SK-N-SH treated with all-trans-retinoic acid at 6 μM for 48 hours (cell line): ENCODE measurements at regions not wholly inside any gene's neighbourhood (a gene's known extent, or its start where the extent isn't known, plus 50 kb on each side); places are given as distances from the start of the nearest gene placed in this dataset.

Experiments
- ATAC-seq: fragments of 200-7000 bp; cut with Tn5 transposase; 3 replicates; pipeline ENCODE4 v1.9.1; 2020; ENCODE audit warnings: mild to moderate bottlenecking, moderate library complexity
- ARNTL ChIP-seq: fragments of 450-650 bp; formaldehyde crosslinking; IDR thresholded peaks from 2 replicates; pipeline ENCODE4 v1.5.0; 2020; ENCODE audit warnings: low read depth, mild to moderate bottlenecking, moderate library complexity, borderline replicate concordance
- BACH2 ChIP-seq: fragments of 250-450 bp; sonication (Bioruptor Pico); IDR thresholded peaks from 2 replicates; pipeline ENCODE4 v1.9.0; 2021; ENCODE audit warnings: mild to moderate bottlenecking, borderline replicate concordance
- CSDC2 ChIP-seq: fragments of 250-450 bp; sonication (Bioruptor Pico); IDR thresholded peaks from 2 replicates; pipeline ENCODE4 v1.5.0; 2020; ENCODE audit warnings: mild to moderate bottlenecking, moderate library complexity
- ESRRG ChIP-seq: fragments of 250-450 bp; sonication (Bioruptor Pico); IDR thresholded peaks from 2 replicates; pipeline ENCODE4 v1.6.1; 2021; ENCODE audit warnings: mild to moderate bottlenecking
- GLIS3 ChIP-seq: fragments of 250-450 bp; sonication (Bioruptor Pico); IDR thresholded peaks from 2 replicates; pipeline ENCODE4 v1.5.0; 2020; ENCODE audit warnings: mild to moderate bottlenecking, moderate library complexity
- ISL1 ChIP-seq: fragments of 250-450 bp; sonication (Bioruptor Pico); IDR thresholded peaks from 2 replicates; pipeline ENCODE4 v2.1.2; 2022; ENCODE audit warnings: mild to moderate bottlenecking, moderate library complexity
- PPARA ChIP-seq: fragments of 250-450 bp; sonication (Bioruptor Pico); IDR thresholded peaks from 2 replicates; pipeline ENCODE4 v1.5.0; 2020; ENCODE audit warnings: mild to moderate bottlenecking, borderline replicate concordance
- RARB ChIP-seq: fragments of 250-450 bp; sonication (Bioruptor Pico); IDR thresholded peaks from 2 replicates; pipeline ENCODE4 v1.8.0; 2021; ENCODE audit warnings: mild to moderate bottlenecking, moderate library complexity
- SNAI2 ChIP-seq: fragments of 250-450 bp; sonication (Bioruptor Pico); IDR thresholded peaks from 2 replicates; pipeline ENCODE4 v1.5.0; 2020; ENCODE audit warnings: mild to moderate bottlenecking, moderate library complexity
- TCF4 ChIP-seq: fragments of 250-450 bp; sonication (Bioruptor Pico); IDR thresholded peaks from 2 replicates; pipeline ENCODE4 v1.8.0; 2021; ENCODE audit warnings: mild to moderate bottlenecking, moderate library complexity, borderline replicate concordance
- TOX ChIP-seq: fragments of 250-450 bp; sonication (Bioruptor Pico); IDR thresholded peaks from 2 replicates; pipeline ENCODE4 v1.8.0; 2021; ENCODE audit warnings: mild to moderate bottlenecking, moderate library complexity, borderline replicate concordance
- ZC3H10 ChIP-seq: fragments of 250-450 bp; sonication (Bioruptor Pico); IDR thresholded peaks from 2 replicates; pipeline ENCODE4 v1.5.1; 2021; ENCODE audit warnings: mild to moderate bottlenecking, moderate library complexity
- ZFP3 ChIP-seq: fragments of 250-450 bp; sonication (Bioruptor Pico); IDR thresholded peaks from 2 replicates; pipeline ENCODE4 v1.5.0; 2020; ENCODE audit warnings: mild to moderate bottlenecking, moderate library complexity
- ZFP30 ChIP-seq: fragments of 450-650 bp; formaldehyde crosslinking; IDR thresholded peaks from 2 replicates; pipeline ENCODE4 v1.5.0; 2022; ENCODE audit warnings: mild to moderate bottlenecking, moderate library complexity
- ZNF565 ChIP-seq: fragments of 450-650 bp; formaldehyde crosslinking; conservative IDR thresholded peaks from 2 replicates; pipeline ENCODE4 v1.5.0; 2020; ENCODE audit warnings: low read depth, mild to moderate bottlenecking, moderate library complexity
- ZNF8 ChIP-seq: fragments of 450-650 bp; formaldehyde crosslinking; IDR thresholded peaks from 2 replicates; pipeline ENCODE4 v1.5.0; 2020; ENCODE audit warnings: mild to moderate bottlenecking, moderate library complexity
- TF ChIP-seq, protein P1 (sequence below): fragments of 250-450 bp; sonication (Bioruptor Pico); IDR thresholded peaks from 2 replicates; pipeline ENCODE4 v1.8.0; 2021; ENCODE audit warnings: low read depth, mild to moderate bottlenecking, moderate library complexity, borderline replicate concordance
- TF ChIP-seq, protein P2 (sequence below): fragments of 250-450 bp; sonication (Bioruptor Pico); IDR thresholded peaks from 2 replicates; pipeline ENCODE4 v1.8.0; 2020; ENCODE audit warnings: mild to moderate bottlenecking, moderate library complexity, borderline replicate concordance
- TF ChIP-seq, protein P3 (sequence below): fragments of 250-450 bp; sonication (Bioruptor Pico); IDR thresholded peaks from 2 replicates; pipeline ENCODE4 v1.5.0; 2020; ENCODE audit warnings: mild to moderate bottlenecking, moderate library complexity
- TF ChIP-seq, protein P4 (sequence below): fragments of 250-450 bp; sonication (Bioruptor Pico); IDR thresholded peaks from 2 replicates; pipeline ENCODE4 v1.5.1; 2020; ENCODE audit warnings: low read depth, mild to moderate bottlenecking, moderate library complexity
- TF ChIP-seq, protein P5 (sequence below): fragments of 250-450 bp; sonication (Bioruptor Pico); IDR thresholded peaks from 2 replicates; pipeline ENCODE4 v1.5.1; 2021; ENCODE audit warnings: mild to moderate bottlenecking, moderate library complexity

DNA sequence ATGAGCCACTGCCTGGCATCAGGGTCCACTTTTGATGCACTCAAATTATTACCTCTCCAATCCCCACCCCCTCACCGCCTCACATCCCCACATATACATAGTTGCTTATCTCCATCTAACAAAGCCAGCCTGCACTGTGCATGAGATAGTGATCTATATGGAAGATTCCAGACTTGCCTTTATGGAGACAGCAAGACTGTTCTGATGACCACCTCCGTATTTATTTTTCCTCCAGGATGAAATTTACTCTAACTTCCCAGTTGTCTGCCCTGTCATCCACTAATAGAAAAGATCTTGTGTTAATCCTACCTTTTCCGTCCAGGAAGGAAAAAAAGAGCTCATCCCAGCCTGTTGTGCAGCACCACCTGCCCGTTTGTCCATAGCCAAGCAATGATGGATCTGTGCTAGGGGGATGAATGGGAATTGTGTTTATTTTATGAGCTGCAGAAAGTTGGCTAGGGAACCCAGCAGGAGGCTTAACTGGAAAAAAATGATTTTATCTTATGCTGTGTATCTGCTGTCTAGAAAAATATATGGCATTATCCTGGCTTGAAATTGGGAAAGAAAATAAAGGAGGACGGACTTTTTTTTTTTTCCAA is 114.5 kb downstream of the CD47 start:
- no peak for ATAC-seq
- TF ChIP-seq GLIS3: no peak
- TF ChIP-seq, all 23 proteins: peak for 0

DNA sequence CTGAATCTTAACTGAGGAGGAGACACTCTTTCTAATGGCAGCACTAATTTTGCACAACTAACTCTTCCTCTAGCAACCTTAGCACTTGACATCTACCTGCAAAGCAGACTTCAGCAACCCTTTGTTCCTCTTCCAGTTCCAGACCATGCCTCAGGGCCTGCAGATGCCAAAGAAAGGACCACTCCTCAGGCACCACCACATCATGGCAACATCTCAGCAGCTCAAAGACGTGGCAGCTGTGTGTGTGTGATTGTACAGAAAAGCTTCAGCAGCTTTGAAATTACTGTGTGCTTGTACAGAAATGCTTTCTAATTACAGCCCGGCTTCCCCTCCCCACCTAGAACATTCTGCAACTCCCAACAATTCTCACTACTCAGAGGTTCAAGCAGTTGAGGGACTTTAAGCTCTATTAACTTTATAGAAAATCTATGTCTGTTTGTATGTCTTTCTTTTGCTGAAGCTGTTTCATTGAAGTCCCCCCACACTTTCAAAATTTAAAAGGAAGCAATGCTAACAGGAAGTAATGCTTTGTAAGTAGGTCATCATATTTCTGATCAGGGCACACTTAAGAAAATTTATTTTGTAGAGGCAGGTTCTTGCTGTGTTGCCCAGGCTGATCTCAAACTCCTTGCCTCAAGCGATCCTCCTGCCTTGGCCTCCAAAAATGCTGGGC is 115.2 kb downstream of the CD47 start:
- TF ChIP-seq BACH2 (no peak), SNAI2 (CRISPR knock-in tag) (no peak), TCF4 (CRISPR knock-in tag) (no peak), ZC3H10 (CRISPR knock-in tag) (no peak), ARNTL (CRISPR knock-in tag) (no peak), ZFP30 (CRISPR knock-in tag) (no peak)
- TF ChIP-seq, protein P1, sequence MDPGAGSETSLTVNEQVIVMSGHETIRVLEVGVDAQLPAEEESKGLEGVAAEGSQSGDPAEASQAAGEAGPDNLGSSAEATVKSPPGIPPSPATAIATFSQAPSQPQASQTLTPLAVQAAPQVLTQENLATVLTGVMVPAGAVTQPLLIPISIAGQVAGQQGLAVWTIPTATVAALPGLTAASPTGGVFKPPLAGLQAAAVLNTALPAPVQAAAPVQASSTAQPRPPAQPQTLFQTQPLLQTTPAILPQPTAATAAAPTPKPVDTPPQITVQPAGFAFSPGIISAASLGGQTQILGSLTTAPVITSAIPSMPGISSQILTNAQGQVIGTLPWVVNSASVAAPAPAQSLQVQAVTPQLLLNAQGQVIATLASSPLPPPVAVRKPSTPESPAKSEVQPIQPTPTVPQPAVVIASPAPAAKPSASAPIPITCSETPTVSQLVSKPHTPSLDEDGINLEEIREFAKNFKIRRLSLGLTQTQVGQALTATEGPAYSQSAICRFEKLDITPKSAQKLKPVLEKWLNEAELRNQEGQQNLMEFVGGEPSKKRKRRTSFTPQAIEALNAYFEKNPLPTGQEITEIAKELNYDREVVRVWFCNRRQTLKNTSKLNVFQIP (CRISPR knock-in tag): no peak
- TF ChIP-seq, protein P2, sequence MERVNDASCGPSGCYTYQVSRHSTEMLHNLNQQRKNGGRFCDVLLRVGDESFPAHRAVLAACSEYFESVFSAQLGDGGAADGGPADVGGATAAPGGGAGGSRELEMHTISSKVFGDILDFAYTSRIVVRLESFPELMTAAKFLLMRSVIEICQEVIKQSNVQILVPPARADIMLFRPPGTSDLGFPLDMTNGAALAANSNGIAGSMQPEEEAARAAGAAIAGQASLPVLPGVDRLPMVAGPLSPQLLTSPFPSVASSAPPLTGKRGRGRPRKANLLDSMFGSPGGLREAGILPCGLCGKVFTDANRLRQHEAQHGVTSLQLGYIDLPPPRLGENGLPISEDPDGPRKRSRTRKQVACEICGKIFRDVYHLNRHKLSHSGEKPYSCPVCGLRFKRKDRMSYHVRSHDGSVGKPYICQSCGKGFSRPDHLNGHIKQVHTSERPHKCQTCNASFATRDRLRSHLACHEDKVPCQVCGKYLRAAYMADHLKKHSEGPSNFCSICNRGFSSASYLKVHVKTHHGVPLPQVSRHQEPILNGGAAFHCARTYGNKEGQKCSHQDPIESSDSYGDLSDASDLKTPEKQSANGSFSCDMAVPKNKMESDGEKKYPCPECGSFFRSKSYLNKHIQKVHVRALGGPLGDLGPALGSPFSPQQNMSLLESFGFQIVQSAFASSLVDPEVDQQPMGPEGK (CRISPR knock-in tag): no peak
- TF ChIP-seq, protein P3, sequence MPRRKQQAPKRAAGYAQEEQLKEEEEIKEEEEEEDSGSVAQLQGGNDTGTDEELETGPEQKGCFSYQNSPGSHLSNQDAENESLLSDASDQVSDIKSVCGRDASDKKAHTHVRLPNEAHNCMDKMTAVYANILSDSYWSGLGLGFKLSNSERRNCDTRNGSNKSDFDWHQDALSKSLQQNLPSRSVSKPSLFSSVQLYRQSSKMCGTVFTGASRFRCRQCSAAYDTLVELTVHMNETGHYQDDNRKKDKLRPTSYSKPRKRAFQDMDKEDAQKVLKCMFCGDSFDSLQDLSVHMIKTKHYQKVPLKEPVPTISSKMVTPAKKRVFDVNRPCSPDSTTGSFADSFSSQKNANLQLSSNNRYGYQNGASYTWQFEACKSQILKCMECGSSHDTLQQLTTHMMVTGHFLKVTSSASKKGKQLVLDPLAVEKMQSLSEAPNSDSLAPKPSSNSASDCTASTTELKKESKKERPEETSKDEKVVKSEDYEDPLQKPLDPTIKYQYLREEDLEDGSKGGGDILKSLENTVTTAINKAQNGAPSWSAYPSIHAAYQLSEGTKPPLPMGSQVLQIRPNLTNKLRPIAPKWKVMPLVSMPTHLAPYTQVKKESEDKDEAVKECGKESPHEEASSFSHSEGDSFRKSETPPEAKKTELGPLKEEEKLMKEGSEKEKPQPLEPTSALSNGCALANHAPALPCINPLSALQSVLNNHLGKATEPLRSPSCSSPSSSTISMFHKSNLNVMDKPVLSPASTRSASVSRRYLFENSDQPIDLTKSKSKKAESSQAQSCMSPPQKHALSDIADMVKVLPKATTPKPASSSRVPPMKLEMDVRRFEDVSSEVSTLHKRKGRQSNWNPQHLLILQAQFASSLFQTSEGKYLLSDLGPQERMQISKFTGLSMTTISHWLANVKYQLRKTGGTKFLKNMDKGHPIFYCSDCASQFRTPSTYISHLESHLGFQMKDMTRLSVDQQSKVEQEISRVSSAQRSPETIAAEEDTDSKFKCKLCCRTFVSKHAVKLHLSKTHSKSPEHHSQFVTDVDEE (CRISPR knock-in tag): no peak
- ATAC-seq: no peak

DNA sequence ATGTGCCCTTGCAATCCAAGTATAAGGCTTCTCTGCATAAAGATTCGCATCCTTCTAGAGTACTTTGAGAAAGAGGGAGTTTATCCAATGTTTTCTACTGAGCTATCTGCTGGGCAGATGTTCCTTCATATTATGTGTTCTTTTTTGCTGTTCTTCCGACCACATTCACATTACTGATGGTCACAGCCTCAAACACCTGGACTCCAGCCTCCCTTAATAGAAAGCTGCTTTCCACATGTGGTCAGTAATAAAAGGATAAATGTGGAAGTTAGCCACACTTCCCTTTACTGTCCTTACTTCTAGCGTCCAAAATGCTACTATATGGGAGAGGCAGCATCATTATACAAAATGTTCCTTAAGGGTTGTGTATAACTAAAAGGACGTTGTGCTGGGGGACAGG is 116.9 kb downstream of the CD47 start:
- no peak for ATAC-seq
- TF ChIP-seq ZFP30 (CRISPR knock-in tag) (no peak), ISL1 (CRISPR knock-in tag) (no peak), GLIS3 (no peak), CSDC2 (CRISPR knock-in tag) (no peak), ZFP3 (CRISPR knock-in tag) (no peak), TOX (no peak), TCF4 (CRISPR knock-in tag) (no peak), RARB (CRISPR knock-in tag) (no peak), ZNF8 (no peak), ZNF565 (CRISPR knock-in tag) (no peak)
- TF ChIP-seq, protein P2 (CRISPR knock-in tag): no peak

DNA sequence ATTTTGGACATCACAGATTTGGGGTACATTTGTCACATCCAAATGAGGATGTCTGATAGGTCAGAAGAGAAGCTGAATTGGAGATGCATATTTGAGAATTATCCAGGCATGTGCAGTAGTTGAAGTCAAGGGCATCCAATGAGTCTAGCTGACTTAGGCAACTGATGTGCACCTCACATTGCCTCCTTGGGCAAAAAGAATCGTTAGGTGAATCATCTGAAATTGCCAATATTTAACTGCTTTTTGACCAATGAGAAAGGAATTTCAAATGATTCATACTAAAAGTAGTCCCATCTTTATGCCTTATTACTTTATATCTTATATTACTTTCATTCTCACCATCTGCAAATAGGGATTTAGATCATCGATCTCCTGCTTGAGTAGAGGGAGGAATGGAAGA is 117.7 kb downstream of the CD47 start:
- TF ChIP-seq TCF4 (CRISPR knock-in tag) (no peak), ZFP30 (CRISPR knock-in tag) (no peak), ZFP3 (CRISPR knock-in tag) (no peak), SNAI2 (CRISPR knock-in tag) (no peak), ESRRG (CRISPR knock-in tag) (no peak), BACH2 (no peak), PPARA (no peak), ZNF8 (no peak)
- TF ChIP-seq, protein P4, sequence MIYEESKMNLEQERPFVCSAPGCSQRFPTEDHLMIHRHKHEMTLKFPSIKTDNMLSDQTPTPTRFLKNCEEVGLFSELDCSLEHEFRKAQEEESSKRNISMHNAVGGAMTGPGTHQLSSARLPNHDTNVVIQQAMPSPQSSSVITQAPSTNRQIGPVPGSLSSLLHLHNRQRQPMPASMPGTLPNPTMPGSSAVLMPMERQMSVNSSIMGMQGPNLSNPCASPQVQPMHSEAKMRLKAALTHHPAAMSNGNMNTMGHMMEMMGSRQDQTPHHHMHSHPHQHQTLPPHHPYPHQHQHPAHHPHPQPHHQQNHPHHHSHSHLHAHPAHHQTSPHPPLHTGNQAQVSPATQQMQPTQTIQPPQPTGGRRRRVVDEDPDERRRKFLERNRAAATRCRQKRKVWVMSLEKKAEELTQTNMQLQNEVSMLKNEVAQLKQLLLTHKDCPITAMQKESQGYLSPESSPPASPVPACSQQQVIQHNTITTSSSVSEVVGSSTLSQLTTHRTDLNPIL: no peak
- TF ChIP-seq, protein P5, sequence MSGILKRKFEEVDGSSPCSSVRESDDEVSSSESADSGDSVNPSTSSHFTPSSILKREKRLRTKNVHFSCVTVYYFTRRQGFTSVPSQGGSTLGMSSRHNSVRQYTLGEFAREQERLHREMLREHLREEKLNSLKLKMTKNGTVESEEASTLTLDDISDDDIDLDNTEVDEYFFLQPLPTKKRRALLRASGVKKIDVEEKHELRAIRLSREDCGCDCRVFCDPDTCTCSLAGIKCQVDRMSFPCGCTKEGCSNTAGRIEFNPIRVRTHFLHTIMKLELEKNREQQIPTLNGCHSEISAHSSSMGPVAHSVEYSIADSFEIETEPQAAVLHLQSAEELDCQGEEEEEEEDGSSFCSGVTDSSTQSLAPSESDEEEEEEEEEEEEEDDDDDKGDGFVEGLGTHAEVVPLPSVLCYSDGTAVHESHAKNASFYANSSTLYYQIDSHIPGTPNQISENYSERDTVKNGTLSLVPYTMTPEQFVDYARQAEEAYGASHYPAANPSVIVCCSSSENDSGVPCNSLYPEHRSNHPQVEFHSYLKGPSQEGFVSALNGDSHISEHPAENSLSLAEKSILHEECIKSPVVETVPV (CRISPR knock-in tag): no peak
- TF ChIP-seq, protein P3 (CRISPR knock-in tag): no peak
- ATAC-seq: no peak
